Astrocyte of the spinal cord (primary cell): ENCODE measurements at regions not wholly inside any gene's neighbourhood (a gene's known extent, or its start where the extent isn't known, plus 50 kb on each side); places are given as distances from the start of the nearest gene placed in this dataset.

ENCODE experiments used
- DNase-seq: peaks from one replicate; pipeline ENCODE4 v3.0.0; 2011; ENCODE audit warnings: low read depth, low spot score
- H3K4me3 ChIP-seq: 2 replicates; pipeline ENCODE4 v1.5.1; 2011; ENCODE audit warnings: low read depth, mild to moderate bottlenecking, low read length, moderate library complexity
- CTCF ChIP-seq: IDR thresholded peaks from 2 replicates; pipeline ENCODE4 v1.5.1; 2012; ENCODE audit warnings: low read depth, mild to moderate bottlenecking, low read length, inconsistent platforms
- in situ Hi-C: cut with HindIII; loops from 2 replicates; pipeline ENCODE4 v1.10.0; 2017; ENCODE audit warnings: low sequenced_read_pairs

GRCh38 chr5:124477577-124477976 lies 268.9 kb downstream of the ZNF608 start:
- peak; percentile 37 for DNase-seq
- in situ Hi-C loops, result no loop called here
- no peak for TF ChIP-seq CTCF
- H3K4me3 ChIP-seq, result no peak overlapping the region

GRCh38 chr5:124477062-124477461 lies 269.4 kb downstream of the ZNF608 start:
- DNase-seq, result no peak
- in situ Hi-C loops, result no loop called here
- TF ChIP-seq CTCF, result no peak

GRCh38 chr5:124474528-124475215 lies 271.8 kb downstream of the ZNF608 start:
- H3K4me3 ChIP-seq, result no peak overlapping the region
- in situ Hi-C loops, result no loop called here
- DNase-seq, result no peak
- no peak for TF ChIP-seq CTCF

More at GRCh38 chr5:124477062-124477461, 269.4 kb downstream of the ZNF608 start:
- H3K4me3 ChIP-seq, result no peak overlapping the region

GRCh38 chr5:124468671-124469411 lies 277.6 kb downstream of the ZNF608 start:
- DNase-seq, result no peak
- no peak overlapping the region for H3K4me3 ChIP-seq
- TF ChIP-seq CTCF, result no peak
- in situ Hi-C loops, result no loop called here

GRCh38 chr5:124467745-124468144 lies 278.7 kb downstream of the ZNF608 start:
- no peak for DNase-seq
- H3K4me3 ChIP-seq, result no peak overlapping the region
- in situ Hi-C loops, result no loop called here
- no peak for TF ChIP-seq CTCF

- DNase-seq, result no peak
- no peak for TF ChIP-seq CTCF
- H3K4me3 ChIP-seq, result no peak overlapping the region
- in situ Hi-C loops, result no loop called here
These were observed 280.4 kb downstream of the ZNF608 start for GRCh38 chr5:124466011-124466410.
